Neural cell (in vitro differentiated cells): ENCODE measurements at regions not wholly inside any gene's neighbourhood (a gene's known extent, or its start where the extent isn't known, plus 50 kb on each side); places are given as distances from the start of the nearest gene placed in this dataset.
A peak's percentile ranks its signal among the peaks of the same experiment; 100 is the strongest.

ENCODE experiments used
- H2AFZ ChIP-seq: fragments of 200-600, 300-800 bp; sonication (generic), shearing (Covaris generic); 2 replicates; pipeline ENCODE4 v1.6.0; 2014; ENCODE audit warnings: low read depth, mild to moderate bottlenecking, antibody characterized with exemption, low read length, moderate library complexity
- H3F3A ChIP-seq: fragments of 200-600 bp; shearing (Covaris generic); 2 replicates; pipeline ENCODE4 v1.6.1; 2016; ENCODE audit warnings: mild to moderate bottlenecking, moderate library complexity, mixed read lengths, antibody characterized with exemption, low read length; ENCODE audit not compliant: insufficient read depth, poor library complexity, severe bottlenecking
- H3K27ac ChIP-seq: fragments of 200-600, 300-800 bp; sonication (generic), shearing (Covaris generic); 2 replicates; pipeline ENCODE4 v1.5.1; 2014; ENCODE audit warnings: mild to moderate bottlenecking, low read length, moderate library complexity
- H3K27me3 ChIP-seq: fragments of 300-800, 200-600 bp; sonication (generic), shearing (Covaris generic); 2 replicates; pipeline ENCODE4 v1.6.0; 2014; ENCODE audit warnings: mild to moderate bottlenecking, low read depth, low read length, moderate library complexity; ENCODE audit not compliant: insufficient read depth
- H3K36me3 ChIP-seq: fragments of 300-800, 200-600 bp; sonication (generic), shearing (Covaris generic); 2 replicates; pipeline ENCODE4 v1.5.1; 2014; ENCODE audit warnings: mild to moderate bottlenecking, antibody characterized with exemption, low read length, moderate library complexity; ENCODE audit not compliant: insufficient read depth
- H3K4me2 ChIP-seq: fragments of 300-800, 200-600 bp; sonication (generic), shearing (Covaris generic); 2 replicates; pipeline ENCODE4 v1.6.0; 2014; ENCODE audit warnings: mild to moderate bottlenecking, low read length
- H3K4me3 ChIP-seq: fragments of 300-800, 200-600 bp; sonication (generic), shearing (Covaris generic); 2 replicates; pipeline ENCODE4 v1.5.1; 2014; ENCODE audit warnings: mild to moderate bottlenecking, low read length, moderate library complexity
- H3K79me2 ChIP-seq: fragments of 200-600 bp; shearing (Covaris generic); replicated peaks from 2 replicates; pipeline ENCODE4 v1.6.0; 2014; ENCODE audit warnings: mild to moderate bottlenecking, low read length, moderate library complexity; ENCODE audit not compliant: insufficient read depth
- H3K9ac ChIP-seq: fragments of 300-800, 200-600 bp; sonication (generic), shearing (Covaris generic); 2 replicates; pipeline ENCODE4 v1.6.1; 2016; ENCODE audit warnings: mild to moderate bottlenecking, low read length, mixed read lengths
- H3K9me2 ChIP-seq: fragments of 200-600 bp; shearing (Covaris generic); 2 replicates; pipeline ENCODE4 v1.6.1; 2016; ENCODE audit warnings: mild to moderate bottlenecking, low read length, mixed read lengths; ENCODE audit not compliant: insufficient read depth
- H3K9me3 ChIP-seq: fragments of 200-600, 300-800 bp; sonication (generic), shearing (Covaris generic); 2 replicates; pipeline ENCODE4 v1.6.1; 2016; ENCODE audit warnings: mild to moderate bottlenecking, mixed run types, low read length, moderate library complexity, mixed read lengths
- H4K20me1 ChIP-seq: fragments of 200-600 bp; shearing (Covaris generic); 2 replicates; pipeline ENCODE4 v1.6.1; 2016; ENCODE audit warnings: mild to moderate bottlenecking, mixed run types; ENCODE audit not compliant: insufficient read depth
- EP300 ChIP-seq: fragments of 450-650 bp; conservative IDR thresholded peaks from 2 replicates; pipeline ENCODE4 v1.6.1; 2014; ENCODE audit warnings: antibody characterized with exemption, mild to moderate bottlenecking, moderate library complexity; ENCODE audit not compliant: poor library complexity, severe bottlenecking
- EZH2 ChIP-seq: fragments of 200-600, 300-800 bp; shearing (Covaris generic), sonication (generic); IDR thresholded peaks from 2 replicates; pipeline ENCODE4 v1.6.1; 2014; ENCODE audit warnings: antibody characterized with exemption, low read length, borderline replicate concordance, mild to moderate bottlenecking; ENCODE audit not compliant: insufficient read depth, poor library complexity, severe bottlenecking
- MXI1 ChIP-seq: fragments of 450-650 bp; conservative IDR thresholded peaks from 2 replicates; pipeline ENCODE4 v1.6.1; 2014; ENCODE audit warnings: antibody characterized with exemption, mild to moderate bottlenecking; ENCODE audit not compliant: poor library complexity, severe bottlenecking
- POLR2AphosphoS5 ChIP-seq: IDR thresholded peaks from 2 replicates; pipeline ENCODE4 v1.6.1; 2012
- RAD21 ChIP-seq: fragments of 450-650 bp; conservative IDR thresholded peaks from 2 replicates; pipeline ENCODE4 v1.6.1; 2014; ENCODE audit warnings: antibody characterized with exemption, mild to moderate bottlenecking, moderate library complexity
- SMC3 ChIP-seq: fragments of 450-650 bp; conservative IDR thresholded peaks from 2 replicates; pipeline ENCODE4 v1.6.1; 2014; ENCODE audit warnings: antibody characterized with exemption, mild to moderate bottlenecking, moderate library complexity; ENCODE audit not compliant: poor library complexity
- TAF1 ChIP-seq: IDR thresholded peaks from 2 replicates; pipeline ENCODE4 v1.6.1; 2012; ENCODE audit warnings: low read depth
- TF ChIP-seq, protein P1 (sequence below): fragments of 450-650 bp; IDR thresholded peaks from 2 replicates; pipeline ENCODE4 v1.5.1; 2014; ENCODE audit warnings: antibody characterized with exemption, mild to moderate bottlenecking, moderate library complexity; ENCODE audit not compliant: poor library complexity, severe bottlenecking
- TF ChIP-seq, protein P2 (sequence below): IDR thresholded peaks from 2 replicates; pipeline ENCODE4 v1.6.1; 2012; ENCODE audit warnings: borderline replicate concordance

DNA sequence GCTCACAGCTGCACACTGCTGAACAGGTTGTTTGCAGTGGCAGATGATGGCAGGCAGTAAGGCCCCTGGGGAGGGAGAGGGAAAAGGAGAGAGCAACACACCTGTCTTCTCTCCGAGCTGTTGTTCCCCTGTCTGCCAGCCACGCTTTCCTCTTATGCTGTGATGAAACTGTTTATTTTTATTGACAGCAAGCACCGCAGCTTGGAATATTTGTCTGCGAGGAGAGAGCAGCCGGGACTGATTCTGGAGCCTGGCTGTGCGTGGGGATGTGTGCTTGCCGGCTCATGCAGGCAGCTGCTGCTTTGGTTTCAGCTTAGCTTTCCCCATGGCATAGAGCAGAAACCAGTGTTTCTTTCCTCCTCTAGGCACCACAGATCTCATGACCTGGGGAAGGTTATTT is 58.7 kb upstream of the KCNA5 start:
- Histone ChIP-seq H3K9me3 (no peaks in the 10 kb centered on the region), H3F3A (no peaks in the 10 kb centered on the region), H2AFZ (no peak overlapping the region), H3K36me3 (no peaks in the 10 kb centered on the region), H3K27me3 (no peaks in the 10 kb centered on the region), H3K9ac (peak overlapping the region; percentile 59), H3K4me3 (peak overlapping the region; percentile 47), H3K4me2 (peak overlapping the region; percentile 22), H3K79me2 (no peaks in the 10 kb centered on the region), H3K9me2 (no peaks in the 10 kb centered on the region), H3K27ac (peak overlapping the region; percentile 87), H4K20me1 (no peaks in the 10 kb centered on the region)
- no peak for TF ChIP-seq TAF1
- TF ChIP-seq EZH2 = no peak
- TF ChIP-seq, protein P1, sequence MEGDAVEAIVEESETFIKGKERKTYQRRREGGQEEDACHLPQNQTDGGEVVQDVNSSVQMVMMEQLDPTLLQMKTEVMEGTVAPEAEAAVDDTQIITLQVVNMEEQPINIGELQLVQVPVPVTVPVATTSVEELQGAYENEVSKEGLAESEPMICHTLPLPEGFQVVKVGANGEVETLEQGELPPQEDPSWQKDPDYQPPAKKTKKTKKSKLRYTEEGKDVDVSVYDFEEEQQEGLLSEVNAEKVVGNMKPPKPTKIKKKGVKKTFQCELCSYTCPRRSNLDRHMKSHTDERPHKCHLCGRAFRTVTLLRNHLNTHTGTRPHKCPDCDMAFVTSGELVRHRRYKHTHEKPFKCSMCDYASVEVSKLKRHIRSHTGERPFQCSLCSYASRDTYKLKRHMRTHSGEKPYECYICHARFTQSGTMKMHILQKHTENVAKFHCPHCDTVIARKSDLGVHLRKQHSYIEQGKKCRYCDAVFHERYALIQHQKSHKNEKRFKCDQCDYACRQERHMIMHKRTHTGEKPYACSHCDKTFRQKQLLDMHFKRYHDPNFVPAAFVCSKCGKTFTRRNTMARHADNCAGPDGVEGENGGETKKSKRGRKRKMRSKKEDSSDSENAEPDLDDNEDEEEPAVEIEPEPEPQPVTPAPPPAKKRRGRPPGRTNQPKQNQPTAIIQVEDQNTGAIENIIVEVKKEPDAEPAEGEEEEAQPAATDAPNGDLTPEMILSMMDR = no peak
- TF ChIP-seq EP300 = peak; percentile 83
- TF ChIP-seq POLR2AphosphoS5 = peak; percentile 82
- TF ChIP-seq MXI1 = peak; percentile 43
- TF ChIP-seq, protein P2, sequence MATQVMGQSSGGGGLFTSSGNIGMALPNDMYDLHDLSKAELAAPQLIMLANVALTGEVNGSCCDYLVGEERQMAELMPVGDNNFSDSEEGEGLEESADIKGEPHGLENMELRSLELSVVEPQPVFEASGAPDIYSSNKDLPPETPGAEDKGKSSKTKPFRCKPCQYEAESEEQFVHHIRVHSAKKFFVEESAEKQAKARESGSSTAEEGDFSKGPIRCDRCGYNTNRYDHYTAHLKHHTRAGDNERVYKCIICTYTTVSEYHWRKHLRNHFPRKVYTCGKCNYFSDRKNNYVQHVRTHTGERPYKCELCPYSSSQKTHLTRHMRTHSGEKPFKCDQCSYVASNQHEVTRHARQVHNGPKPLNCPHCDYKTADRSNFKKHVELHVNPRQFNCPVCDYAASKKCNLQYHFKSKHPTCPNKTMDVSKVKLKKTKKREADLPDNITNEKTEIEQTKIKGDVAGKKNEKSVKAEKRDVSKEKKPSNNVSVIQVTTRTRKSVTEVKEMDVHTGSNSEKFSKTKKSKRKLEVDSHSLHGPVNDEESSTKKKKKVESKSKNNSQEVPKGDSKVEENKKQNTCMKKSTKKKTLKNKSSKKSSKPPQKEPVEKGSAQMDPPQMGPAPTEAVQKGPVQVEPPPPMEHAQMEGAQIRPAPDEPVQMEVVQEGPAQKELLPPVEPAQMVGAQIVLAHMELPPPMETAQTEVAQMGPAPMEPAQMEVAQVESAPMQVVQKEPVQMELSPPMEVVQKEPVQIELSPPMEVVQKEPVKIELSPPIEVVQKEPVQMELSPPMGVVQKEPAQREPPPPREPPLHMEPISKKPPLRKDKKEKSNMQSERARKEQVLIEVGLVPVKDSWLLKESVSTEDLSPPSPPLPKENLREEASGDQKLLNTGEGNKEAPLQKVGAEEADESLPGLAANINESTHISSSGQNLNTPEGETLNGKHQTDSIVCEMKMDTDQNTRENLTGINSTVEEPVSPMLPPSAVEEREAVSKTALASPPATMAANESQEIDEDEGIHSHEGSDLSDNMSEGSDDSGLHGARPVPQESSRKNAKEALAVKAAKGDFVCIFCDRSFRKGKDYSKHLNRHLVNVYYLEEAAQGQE = peak; percentile 88
- peak; percentile 24 for TF ChIP-seq RAD21
- no peak for TF ChIP-seq SMC3

DNA sequence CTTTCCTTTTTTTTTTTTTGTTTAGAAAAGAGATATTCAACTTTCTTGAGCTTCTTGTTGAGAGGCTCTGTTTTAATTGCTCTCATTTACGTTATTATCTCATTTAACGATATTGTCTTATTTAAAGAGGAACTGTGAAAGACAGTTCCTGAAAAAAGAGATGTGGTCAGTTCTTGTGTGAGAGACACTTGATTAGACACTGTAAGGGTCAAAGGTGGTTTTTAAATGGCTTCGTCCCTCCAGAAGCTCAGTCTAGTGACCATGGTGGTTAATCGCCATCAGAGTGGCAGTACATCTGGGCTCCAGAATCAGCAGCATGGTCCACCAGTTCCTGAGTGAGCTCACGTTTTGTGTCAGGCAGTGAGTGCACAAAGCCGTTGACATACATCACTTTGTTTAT is 57.9 kb upstream of the KCNA5 start:
- peak overlapping the region; percentile 59 for H3K9ac ChIP-seq
- H3K27me3 ChIP-seq = no peaks in the 10 kb centered on the region
- TF ChIP-seq TAF1 (no peak), MXI1 (no peak), SMC3 (no peak), RAD21 (no peak)
- TF ChIP-seq, protein P2 = no peak
- H3K36me3 ChIP-seq = no peaks in the 10 kb centered on the region
- H3K9me3 ChIP-seq = no peaks in the 10 kb centered on the region
- no peak overlapping the region for H3K4me2 ChIP-seq
- no peaks in the 10 kb centered on the region for H3K9me2 ChIP-seq
- no peaks in the 10 kb centered on the region for H3K79me2 ChIP-seq
- H4K20me1 ChIP-seq = no peaks in the 10 kb centered on the region
- no peak overlapping the region for H3K4me3 ChIP-seq
- peak overlapping the region; percentile 87 for H3K27ac ChIP-seq
- H2AFZ ChIP-seq = no peak overlapping the region
- no peaks in the 10 kb centered on the region for H3F3A ChIP-seq
